Transverse colon (tissue), 4 donors: ENCODE measurements at regions not wholly inside any gene's neighbourhood (a gene's known extent, or its start where the extent isn't known, plus 50 kb on each side); places are given as distances from the start of the nearest gene placed in this dataset.

ENCODE experiments used
- DNase-seq: peaks from one replicate; pipeline ENCODE4 v3.0.0-alpha.2; 2019
- H3K27ac ChIP-seq, 4 donors: fragments of 200-600 bp; sonication (generic); 2 replicates each; pipeline ENCODE4 v1.5.1; 2016 to 2018; ENCODE audit warnings: inconsistent platforms in 4 of 4
- H3K27me3 ChIP-seq: fragments of 200-600 bp; sonication (generic); 2 replicates; pipeline ENCODE4 v1.5.1; 2017; ENCODE audit warnings: inconsistent platforms
- H3K36me3 ChIP-seq, 4 donors: fragments of 200-600 bp; sonication (generic); 2 replicates each; pipeline ENCODE4 v1.5.1; 2017 to 2019; ENCODE audit warnings: inconsistent platforms in 4 of 4
- H3K4me1 ChIP-seq, 4 donors: fragments of 200-600 bp; sonication (generic); 2 replicates each; pipeline ENCODE4 v1.5.1; 2017 to 2020; ENCODE audit warnings: inconsistent platforms in 4 of 4
- H3K4me3 ChIP-seq, 4 donors: fragments of 200-600 bp; sonication (generic); 1 replicate in 1 of 4; 2 replicates in 3 of 4; pipeline versions ENCODE4 v1.5.1 to v1.6.1; 2017 to 2019; ENCODE audit warnings: inconsistent platforms in 4 of 4
- H3K9me3 ChIP-seq, 2 donors: fragments of 200-600 bp; sonication (generic); 2 replicates each; pipeline ENCODE4 v1.5.1; 2017 to 2019; ENCODE audit warnings: inconsistent platforms in 2 of 2
- CTCF ChIP-seq, 5 experiments: fragments of 200-600 bp in 3 of 5; fragments of 450-650 bp in 2 of 5; sonication (generic) in 3 of 5; IDR thresholded peaks; 1 replicate in 2 of 5; 2 replicates in 3 of 5; pipeline ENCODE4 v1.5.1; 2016 to 2017; ENCODE audit warnings: antibody characterized with exemption in 5 of 5, inconsistent platforms in 3 of 5, mild to moderate bottlenecking in 2 of 5, moderate library complexity in 1 of 5
- EP300 ChIP-seq: sonication (generic); formaldehyde crosslinking; IDR thresholded peaks from one replicate; pipeline ENCODE4 v1.6.1; 2017; ENCODE audit warnings: antibody characterized with exemption, low read depth
- POLR2A ChIP-seq: fragments of 450-650 bp; IDR thresholded peaks from one replicate; pipeline ENCODE4 v1.6.1; 2016; ENCODE audit warnings: antibody characterized with exemption, mild to moderate bottlenecking, moderate library complexity
- POLR2AphosphoS5 ChIP-seq, 3 donors: sonication (generic); formaldehyde crosslinking; IDR thresholded peaks; one replicate each; pipeline ENCODE4 v1.6.1; 2016; ENCODE audit warnings: antibody characterized with exemption in 3 of 3
- WGBS, 2 donors: methylation state at CpG; one replicate each; pipeline ENCODE4 v1.1.5; 2018; ENCODE audit warnings: low coverage in 1 of 2; 5-methylcytosine and 5-hydroxymethylcytosine counted together
- in situ Hi-C, 4 donors: fragments of 200-750 bp; cut with MboI; loops; one replicate each; pipeline versions ENCODE4 v1.15.0 to v1.15.1; 2017; ENCODE audit warnings: low sequenced_read_pairs in 3 of 4, low pct_ligation_motif_present in 1 of 4, low pct_unique_long_range_greater_than_20kb in 1 of 4
- intact Hi-C: fragments of 100-400 bp; cut with DNase I; formaldehyde crosslinking; loops from one replicate; pipeline ENCODE4 v1.15.1; 2023; ENCODE audit warnings: low total_unique reads

GRCh38 chr7:32415519-32415918 lies 74.7 kb downstream of the LSM5 start:
- TF ChIP-seq CTCF (IDR thresholded peaks at IDR 0.05) (no peak), POLR2A (no peak), EP300 (no peak), POLR2AphosphoS5 (IDR thresholded peaks at IDR 0.05) (no peak)
- Histone ChIP-seq H3K4me1 (no peaks in the 10 kb centered on the region), H3K27ac (no peak overlapping the region), H3K4me3 (no peak overlapping the region), H3K9me3 (no peaks in the 10 kb centered on the region), H3K27me3 (peaks cover 12% of the 10 kb centered on the region), H3K36me3 (no peaks in the 10 kb centered on the region)
- in situ Hi-C loops = no loop called here
- intact Hi-C loops = no loop called here
- whole genome bisulfite sequencing, 2 donors = 35 to 55% methylated on average over 2 to 6 of the region's 6 CpGs
- no peak for DNase-seq

- 66 to 69% methylated on average over 2 to 4 of the region's 4 CpGs for WGBS, 2 donors
These were observed 77.7 kb downstream of the LSM5 start for GRCh38 chr7:32412471-32412870.

GRCh38 chr7:32410545-32410944 lies 79.6 kb downstream of the LSM5 start:
- 94 to 95% methylated on average over 2 of the region's 2 CpGs for WGBS, 2 donors
- Histone ChIP-seq H3K27me3 (no peaks in the 10 kb centered on the region), H3K36me3 (no peaks in the 10 kb centered on the region), H3K9me3 (no peaks in the 10 kb centered on the region), H3K27ac (no peak overlapping the region), H3K4me3 (no peak overlapping the region), H3K4me1 (no peaks in the 10 kb centered on the region)
- in situ Hi-C loops = no loop called here
- intact Hi-C loops = no loop called here
- no peak for TF ChIP-seq EP300
- TF ChIP-seq POLR2AphosphoS5 (IDR thresholded peaks at IDR 0.05) = no peak
- no peak for TF ChIP-seq CTCF (IDR thresholded peaks at IDR 0.05)
- TF ChIP-seq POLR2A = no peak
- DNase-seq = no peak

More at GRCh38 chr7:32412471-32412870, 77.7 kb downstream of the LSM5 start:
- in situ Hi-C loops = no loop called here
- no peak overlapping the region for H3K4me3 ChIP-seq
- TF ChIP-seq EP300 (no peak), POLR2A (no peak), POLR2AphosphoS5 (IDR thresholded peaks at IDR 0.05) (no peak), CTCF (IDR thresholded peaks at IDR 0.05) (no peak)
- intact Hi-C loops = no loop called here
- no peaks in the 10 kb centered on the region for H3K4me1 ChIP-seq
- H3K36me3 ChIP-seq = no peaks in the 10 kb centered on the region
- no peak overlapping the region for H3K27ac ChIP-seq
- H3K27me3 ChIP-seq = no peaks in the 10 kb centered on the region
- no peak for DNase-seq
- H3K9me3 ChIP-seq = no peaks in the 10 kb centered on the region

- 0 to 21% methylated on average over 1 of the region's 1 CpG for WGBS, 2 donors
- Histone ChIP-seq H3K27me3 (no peaks in the 10 kb centered on the region), H3K4me1 (no peaks in the 10 kb centered on the region), H3K9me3 (no peaks in the 10 kb centered on the region), H3K27ac (no peak overlapping the region), H3K4me3 (no peak overlapping the region), H3K36me3 (no peaks in the 10 kb centered on the region)
- TF ChIP-seq EP300 = no peak
- no peak for DNase-seq
- intact Hi-C loops (no loop called here), in situ Hi-C loops (no loop called here)
These were observed 83.8 kb downstream of the LSM5 start for GRCh38 chr7:32406386-32406785.

GRCh38 chr7:32403463-32404229 lies 86.5 kb downstream of the LSM5 start:
- in situ Hi-C loops = no loop called here
- WGBS, 2 donors = 70 to 86% methylated on average over 10 to 11 of the region's 11 CpGs
- intact Hi-C loops = no loop called here
- H3K4me3 ChIP-seq = no peak overlapping the region
- no peaks in the 10 kb centered on the region for H3K4me1 ChIP-seq
- no peaks in the 10 kb centered on the region for H3K36me3 ChIP-seq
- H3K9me3 ChIP-seq = no peaks in the 10 kb centered on the region
- DNase-seq = no peak
- no peaks in the 10 kb centered on the region for H3K27me3 ChIP-seq
- TF ChIP-seq POLR2AphosphoS5 (IDR thresholded peaks at IDR 0.05) = no peak
- no peak for TF ChIP-seq CTCF (IDR thresholded peaks at IDR 0.05)
- no peak for TF ChIP-seq POLR2A
- TF ChIP-seq EP300 = no peak
- no peak overlapping the region for H3K27ac ChIP-seq
